HCT116 (cell line): ENCODE measurements at regions not wholly inside any gene's neighbourhood (a gene's known extent, or its start where the extent isn't known, plus 50 kb on each side); places are given as distances from the start of the nearest gene placed in this dataset.

ENCODE experiments used
- CEBPB ChIP-seq: IDR thresholded peaks from 2 replicates; pipeline ENCODE4 v1.6.1; 2012; ENCODE audit warnings: low read depth
- CTCF ChIP-seq, 3 experiments: fragments of 200-600 bp in 1 of 3; sonication (generic) in 1 of 3; IDR thresholded peaks in 2 of 3; conservative IDR thresholded peaks in 1 of 3; 2 replicates each; pipeline ENCODE4 v1.5.1; 2012 to 2017; ENCODE audit warnings: low read depth in 2 of 3, low read length in 2 of 3, antibody characterized with exemption in 1 of 3, borderline replicate concordance in 1 of 3, control low read depth in 1 of 3, mild to moderate bottlenecking in 1 of 3, mixed read lengths in 1 of 3, mixed run types in 1 of 3, moderate library complexity in 1 of 3; ENCODE audit not compliant: insufficient read depth in 1 of 3
- EZH2 ChIP-seq: fragments of 200-600 bp; sonication (generic); IDR thresholded peaks from 2 replicates; pipeline ENCODE4 v1.6.1; 2017; ENCODE audit warnings: antibody characterized with exemption, mixed run types
- EZH2phosphoT487 ChIP-seq: fragments of 200-600 bp; IDR thresholded peaks from 2 replicates; pipeline ENCODE4 v1.6.1; 2018; ENCODE audit warnings: antibody characterized with exemption, borderline replicate concordance
- JUND ChIP-seq: IDR thresholded peaks from 2 replicates; pipeline ENCODE4 v1.6.1; 2012
- MAX ChIP-seq: IDR thresholded peaks from 2 replicates; pipeline ENCODE4 v1.6.1; 2012
- POLR2A ChIP-seq: IDR thresholded peaks from 2 replicates; pipeline ENCODE4 v1.7.0; 2011; ENCODE audit warnings: borderline replicate concordance; ENCODE audit not compliant: insufficient read depth, insufficient read length; ENCODE audit errors: extremely low read depth
- POLR2AphosphoS5 ChIP-seq: IDR thresholded peaks from 2 replicates; pipeline ENCODE4 v1.6.1; 2011; ENCODE audit warnings: mild to moderate bottlenecking, low read depth, low read length, moderate library complexity
- RAD21 ChIP-seq: IDR thresholded peaks from 2 replicates; pipeline ENCODE4 v1.6.1; 2012; ENCODE audit warnings: low read depth, mild to moderate bottlenecking
- REST ChIP-seq: IDR thresholded peaks from 2 replicates; pipeline ENCODE4 v1.6.1; 2012; ENCODE audit warnings: low read depth
- YY1 ChIP-seq: IDR thresholded peaks from 2 replicates; pipeline ENCODE4 v1.6.1; 2011; ENCODE audit warnings: low read length, low read depth, moderate library complexity, mild to moderate bottlenecking; ENCODE audit not compliant: insufficient replicate concordance; ENCODE audit errors: extremely low read depth
- ZNF274 ChIP-seq: fragments of 200-500 bp; sonication (Bioruptor generic); IDR thresholded peaks from 2 replicates; pipeline ENCODE4 v1.6.1; 2014; ENCODE audit warnings: mild to moderate bottlenecking, low read depth, low read length, inconsistent platforms

- TF ChIP-seq REST = no peak
- TF ChIP-seq CTCF (IDR thresholded peaks at IDR 0.05 in 2 of 3, conservative IDR thresholded peaks at IDR 0.05 in 1 of 3; ENCODE audit: borderline replicate concordance in 1 of 3, insufficient read depth in 1 of 3, low read depth in 2 of 3, low read length in 2 of 3) = no peak
- no peak for TF ChIP-seq EZH2phosphoT487
- TF ChIP-seq POLR2AphosphoS5 = no peak
- no peak for TF ChIP-seq MAX
- no peak for TF ChIP-seq CEBPB
- TF ChIP-seq JUND = no peak
- TF ChIP-seq EZH2 = no peak
- TF ChIP-seq POLR2A = no peak
- no peak for TF ChIP-seq ZNF274
- no peak for TF ChIP-seq YY1
- no peak for TF ChIP-seq RAD21
Measured at GRCh38 chr6:44556046-44556445, 168.5 kb downstream of the CDC5L start.
